IMR-90 (cell line): ENCODE measurements at regions not wholly inside any gene's neighbourhood (a gene's known extent, or its start where the extent isn't known, plus 50 kb on each side); places are given as distances from the start of the nearest gene placed in this dataset.

Experiments used
- ATAC-seq: fragments of 200-7000 bp; cut with Tn5 transposase; 2 replicates; pipeline ENCODE4 v1.9.1; 2020; ENCODE audit warnings: low read depth, mild to moderate bottlenecking, moderate library complexity
- BruUV-seq: library from RNA; stranded (reverse); fragments of 400-500 nt; replicated peaks from 2 replicates; lab custom pipeline; 2021; lab: Mats Ljungman, UMichigan
- CTCF ChIA-PET: fragments of 300-600 bp; formaldehyde crosslinking; extraction: SDS; loops from one replicate; lab custom pipeline; 2021; ENCODE audit warnings: antibody characterized with exemption; lab: Yijun Ruan, JAX
- POLR2A ChIA-PET: fragments of 300-600 bp; sonication (Branson Sonifier 250); formaldehyde crosslinking; loops from one replicate; lab custom pipeline; 2022; ENCODE audit warnings: antibody characterized with exemption; ENCODE audit not compliant: unreplicated experiment; lab: Charles Lee
- DNase-seq: peaks from one replicate; pipeline ENCODE4 v3.0.0; 2013
- H2AFZ ChIP-seq: replicated peaks from 2 replicates; pipeline ENCODE3; 2013; ENCODE audit warnings: low read length, mild to moderate bottlenecking; ENCODE audit not compliant: poor library complexity
- H2AK5ac ChIP-seq: 2 replicates; pipeline ENCODE4 v1.6.1; 2013; ENCODE audit warnings: low read depth, low read length, inconsistent platforms
- H2AK9ac ChIP-seq: replicated peaks from 2 replicates; pipeline ENCODE3; 2013; ENCODE audit warnings: mild to moderate bottlenecking, low read depth, low read length, moderate library complexity; ENCODE audit not compliant: poor library complexity
- H2BK120ac ChIP-seq: 2 replicates; pipeline ENCODE4 v1.6.1; 2013; ENCODE audit warnings: low read depth, low read length, inconsistent platforms
- H2BK15ac ChIP-seq: 3 replicates; pipeline ENCODE4 v1.6.1; 2013; ENCODE audit warnings: low read depth, low read length, inconsistent platforms
- H2BK20ac ChIP-seq: 2 replicates; pipeline ENCODE4 v1.6.1; 2013; ENCODE audit warnings: low read depth, mild to moderate bottlenecking, inconsistent platforms, low read length, moderate library complexity
- H2BK5ac ChIP-seq: 2 replicates; pipeline ENCODE4 v1.6.1; 2013; ENCODE audit warnings: mild to moderate bottlenecking, low read depth, low read length, inconsistent platforms; ENCODE audit not compliant: poor library complexity, severe bottlenecking
- H3K14ac ChIP-seq: replicated peaks from 2 replicates; pipeline ENCODE4 v1.6.1; 2013; ENCODE audit warnings: low read depth, low read length, inconsistent platforms
- H3K18ac ChIP-seq: 2 replicates; pipeline ENCODE4 v1.6.1; 2013; ENCODE audit warnings: low read depth, low read length, control low read depth
- H3K23ac ChIP-seq: 2 replicates; pipeline ENCODE4 v1.6.1; 2013; ENCODE audit warnings: low read depth, low read length, inconsistent platforms
- H3K27ac ChIP-seq: 2 replicates; pipeline ENCODE4 v1.5.1; 2013; ENCODE audit warnings: mild to moderate bottlenecking, control low read depth, low read length; ENCODE audit not compliant: insufficient read depth
- H3K27me3 ChIP-seq: 2 replicates; pipeline ENCODE4 v1.6.1; 2013; ENCODE audit warnings: low read length; ENCODE audit not compliant: control insufficient read depth, insufficient read depth
- H3K36me3 ChIP-seq: 2 replicates; pipeline ENCODE4 v1.6.1; 2013; ENCODE audit warnings: low read length, mixed read lengths; ENCODE audit not compliant: control insufficient read depth, insufficient read depth
- H3K4ac ChIP-seq: 2 replicates; pipeline ENCODE4 v1.6.1; 2013; ENCODE audit warnings: low read depth, low read length, inconsistent platforms
- H3K4me1 ChIP-seq: 2 replicates; pipeline ENCODE4 v1.6.1; 2013; ENCODE audit warnings: low read length, mixed read lengths; ENCODE audit not compliant: control insufficient read depth, insufficient read depth
- H3K4me2 ChIP-seq: 2 replicates; pipeline ENCODE4 v1.6.1; 2013; ENCODE audit warnings: low read depth, mild to moderate bottlenecking, control low read depth, low read length, moderate library complexity
- H3K4me3 ChIP-seq: 2 replicates; pipeline ENCODE4 v1.5.1; 2013; ENCODE audit warnings: low read depth, mild to moderate bottlenecking, control low read depth, low read length, moderate library complexity; ENCODE audit not compliant: insufficient read depth
- H3K56ac ChIP-seq: 2 replicates; pipeline ENCODE4 v1.6.1; 2013; ENCODE audit warnings: low read length, inconsistent platforms; ENCODE audit not compliant: insufficient read depth; ENCODE audit errors: extremely low read depth
- H3K79me1 ChIP-seq, 2 experiments: 2 replicates each; pipeline ENCODE4 v1.6.1; 2013; ENCODE audit warnings: low read length in 2 of 2, inconsistent platforms in 1 of 2, low read depth in 1 of 2
- H3K9ac ChIP-seq: 2 replicates; pipeline ENCODE4 v1.6.1; 2013; ENCODE audit warnings: low read depth, low read length, control low read depth
- H3K9me1 ChIP-seq: 2 replicates; pipeline ENCODE4 v1.6.1; 2013; ENCODE audit warnings: low read length, inconsistent platforms; ENCODE audit not compliant: insufficient read depth
- H3K9me3 ChIP-seq: 2 replicates; pipeline ENCODE4 v1.6.1; 2013; ENCODE audit warnings: low read length; ENCODE audit not compliant: control insufficient read depth, insufficient read depth
- H4K20me1 ChIP-seq: 2 replicates; pipeline ENCODE4 v1.6.1; 2013; ENCODE audit warnings: low read length, inconsistent platforms; ENCODE audit not compliant: insufficient read depth
- H4K5ac ChIP-seq: 2 replicates; pipeline ENCODE4 v1.6.1; 2013; ENCODE audit warnings: mild to moderate bottlenecking, low read depth, low read length, control low read depth
- H4K8ac ChIP-seq, 2 experiments: 2 replicates each; pipeline ENCODE4 v1.6.1; 2013; ENCODE audit warnings: low read depth in 2 of 2, low read length in 2 of 2, control low read depth in 1 of 2, inconsistent platforms in 1 of 2
- H4K91ac ChIP-seq: 2 replicates; pipeline ENCODE4 v1.6.1; 2013; ENCODE audit warnings: low read depth, low read length, inconsistent platforms; ENCODE audit not compliant: insufficient read depth
- BHLHE40 ChIP-seq: fragments of 150-350 bp; IDR thresholded peaks from 2 replicates; pipeline ENCODE4 v1.6.1; 2016; ENCODE audit warnings: mild to moderate bottlenecking, low read depth, low read length
- CEBPB ChIP-seq: IDR thresholded peaks from 2 replicates; pipeline ENCODE4 v1.6.1; 2012; ENCODE audit warnings: low read depth, low read length, improper control_type of control experiment
- CHD1 ChIP-seq: IDR thresholded peaks from 2 replicates; pipeline ENCODE4 v1.6.1; 2012; ENCODE audit warnings: low read depth, low read length, improper control_type of control experiment
- MXI1 ChIP-seq: IDR thresholded peaks from 2 replicates; pipeline ENCODE4 v1.6.1; 2012; ENCODE audit warnings: low read depth, mild to moderate bottlenecking, low read length, moderate library complexity, borderline replicate concordance
- NFE2L2 ChIP-seq: fragments of 150-350 bp; IDR thresholded peaks from 2 replicates; pipeline ENCODE4 v1.6.1; 2016; ENCODE audit warnings: low read depth, mild to moderate bottlenecking, low read length
- POLR2A ChIP-seq: IDR thresholded peaks from 2 replicates; pipeline ENCODE4 v1.6.1; 2012; ENCODE audit warnings: mild to moderate bottlenecking, low read depth, low read length
- RAD21 ChIP-seq: IDR thresholded peaks from 2 replicates; pipeline ENCODE4 v1.6.1; 2012; ENCODE audit warnings: low read length, improper control_type of control experiment
- RCOR1 ChIP-seq: IDR thresholded peaks from 2 replicates; pipeline ENCODE4 v1.6.1; 2012; ENCODE audit warnings: mild to moderate bottlenecking, low read length, improper control_type of control experiment; ENCODE audit not compliant: insufficient replicate concordance
- WGBS, 2 experiments: methylation state at CpG; one replicate each; pipeline versions ENCODE4 v1.1.5 to v1.1.7; 2013; ENCODE audit warnings: missing lambda C conversion rate in 2 of 2; ENCODE audit not compliant: insufficient read length in 1 of 2; ENCODE audit errors: extremely low coverage in 2 of 2; 5-methylcytosine and 5-hydroxymethylcytosine counted together
- dilution Hi-C: fragments of 300-500 bp; cut with HindIII; formaldehyde crosslinking; loops from one replicate; pipeline ENCODE4 v1.14.3; 2018; ENCODE audit warnings: low sequenced_read_pairs; ENCODE audit not compliant: unreplicated experiment
- in situ Hi-C: fragments of 300-500 bp; cut with MboI; formaldehyde crosslinking; loops from 3 replicates; pipeline ENCODE4 v1.14.3; 2019; ENCODE audit warnings: low sequenced_read_pairs, inconsistent platforms, mixed read lengths
- intact Hi-C: fragments of 100-400 bp; cut with micrococcal nuclease; formaldehyde crosslinking; loops from 2 replicates; pipeline ENCODE4 v1.10.0; 2022
- TF ChIP-seq, protein P1 (sequence below): fragments of 150-350 bp; IDR thresholded peaks from 2 replicates; pipeline ENCODE4 v1.6.1; 2017; ENCODE audit warnings: mild to moderate bottlenecking, antibody characterized with exemption, low read length, low read depth

DNA sequence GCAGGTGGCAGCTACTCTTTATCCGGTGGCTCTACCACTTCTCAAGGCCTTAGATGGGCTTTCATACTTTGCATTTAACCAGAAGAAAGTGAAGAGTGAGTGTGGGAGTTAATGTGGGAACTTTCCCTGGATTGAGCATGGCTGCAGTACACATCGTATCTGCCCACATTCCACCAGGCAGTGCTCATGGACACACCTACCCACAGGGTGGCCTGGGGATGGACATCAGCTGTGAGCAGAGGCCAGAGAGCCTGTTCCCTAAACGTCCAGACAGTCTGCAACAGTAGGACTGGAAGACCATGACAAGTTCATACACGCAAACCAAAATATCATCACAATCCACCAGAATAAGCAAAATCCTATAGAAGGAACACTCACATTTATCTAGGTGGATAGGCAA lies 213.8 kb downstream of the IRX1 start:
- WGBS, 2 experiments = no CpG with 5 or more reads among the region's 4 CpGs
- H2AFZ ChIP-seq = no peak overlapping the region
- H3K18ac ChIP-seq = no peak overlapping the region
- H4K8ac ChIP-seq = no peak overlapping the region
- H3K4me3 ChIP-seq = no peak overlapping the region
- H3K14ac ChIP-seq = no peak overlapping the region
- intact Hi-C loops (no loop called here), in situ Hi-C loops (no loop called here), dilution Hi-C loops (no loop called here)
- H2BK5ac ChIP-seq = no peak overlapping the region
- H2BK120ac ChIP-seq = no peak overlapping the region
- H3K4me2 ChIP-seq = no peak overlapping the region
- CTCF ChIA-PET = no interaction called here
- no peak overlapping the region for H3K23ac ChIP-seq
- no peaks in the 10 kb centered on the region for H3K27me3 ChIP-seq
- H3K4ac ChIP-seq = no peak overlapping the region
- H3K79me1 ChIP-seq = no peaks in the 10 kb centered on the region
- no peaks in the 10 kb centered on the region for H4K20me1 ChIP-seq
- no peak overlapping the region for H3K56ac ChIP-seq
- H3K4me1 ChIP-seq = no peaks in the 10 kb centered on the region
- H3K9ac ChIP-seq = no peak overlapping the region
- DNase-seq = no peak
- POLR2A ChIA-PET = no interaction called here
- no peak overlapping the region for H2BK20ac ChIP-seq
- TF ChIP-seq POLR2A = no peak
- TF ChIP-seq CEBPB = no peak
- no peak for TF ChIP-seq RCOR1
- no peak for TF ChIP-seq RAD21
- TF ChIP-seq, protein P1, sequence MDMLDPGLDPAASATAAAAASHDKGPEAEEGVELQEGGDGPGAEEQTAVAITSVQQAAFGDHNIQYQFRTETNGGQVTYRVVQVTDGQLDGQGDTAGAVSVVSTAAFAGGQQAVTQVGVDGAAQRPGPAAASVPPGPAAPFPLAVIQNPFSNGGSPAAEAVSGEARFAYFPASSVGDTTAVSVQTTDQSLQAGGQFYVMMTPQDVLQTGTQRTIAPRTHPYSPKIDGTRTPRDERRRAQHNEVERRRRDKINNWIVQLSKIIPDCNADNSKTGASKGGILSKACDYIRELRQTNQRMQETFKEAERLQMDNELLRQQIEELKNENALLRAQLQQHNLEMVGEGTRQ = no peak
- no peak for TF ChIP-seq NFE2L2
- TF ChIP-seq MXI1 = no peak
- TF ChIP-seq CHD1 = no peak
- TF ChIP-seq BHLHE40 = no peak
- no peak overlapping the region for H4K91ac ChIP-seq
- no peaks in the 10 kb centered on the region for H3K36me3 ChIP-seq
- H3K9me1 ChIP-seq = no peaks in the 10 kb centered on the region
- no peak overlapping the region for H3K27ac ChIP-seq
- no peak overlapping the region for H2AK5ac ChIP-seq
- BruUV-seq = no TSS peak
- no peak overlapping the region for H2AK9ac ChIP-seq
- H3K9me3 ChIP-seq = peaks cover 14% of the 10 kb centered on the region
- no peak overlapping the region for H2BK15ac ChIP-seq
- no peak overlapping the region for H4K5ac ChIP-seq
- no peak for ATAC-seq
